Smooth muscle cell of the brain vasculature (primary cell): ENCODE measurements at regions not wholly inside any gene's neighbourhood (a gene's known extent, or its start where the extent isn't known, plus 50 kb on each side); places are given as distances from the start of the nearest gene placed in this dataset.

Experiments used
- DNase-seq: peaks from one replicate; pipeline ENCODE4 v3.0.0-alpha.2; 2012; ENCODE audit warnings: low read depth, low spot score

DNA sequence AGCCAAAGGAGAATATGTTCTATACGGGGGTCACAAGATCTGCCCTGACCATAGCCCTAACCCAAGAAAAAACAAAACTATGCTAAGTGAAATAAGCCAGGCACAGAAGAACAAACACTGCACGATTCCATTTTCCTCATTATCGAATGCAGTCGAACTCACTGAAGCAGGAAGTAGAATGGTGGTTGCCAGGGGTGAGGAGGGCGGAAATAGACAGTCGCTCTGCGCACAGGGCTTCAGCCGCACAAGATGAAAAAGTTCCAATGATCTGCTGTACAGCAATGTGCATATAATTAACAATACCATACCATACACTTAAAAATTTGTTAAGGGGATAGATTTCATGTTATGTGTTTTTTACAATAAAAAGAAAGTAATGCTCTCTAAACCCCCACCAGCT lies 257.7 kb downstream of the TXNL1 start:
- no peak for DNase-seq

GRCh38 chr18:56379256-56379655 lies 259.1 kb downstream of the TXNL1 start:
- DNase-seq = no peak

- DNase-seq = no peak
These were observed 261.2 kb downstream of the TXNL1 start for GRCh38 chr18:56377231-56377630.

- DNase-seq = no peak
These were observed 264.3 kb downstream of the TXNL1 start for GRCh38 chr18:56374007-56374655.

- no peak for DNase-seq
These were observed 264.8 kb downstream of the TXNL1 start for GRCh38 chr18:56373601-56374000.

- DNase-seq = no peak
These were observed 270.3 kb downstream of the TXNL1 start for GRCh38 chr18:56368066-56368465.

DNA sequence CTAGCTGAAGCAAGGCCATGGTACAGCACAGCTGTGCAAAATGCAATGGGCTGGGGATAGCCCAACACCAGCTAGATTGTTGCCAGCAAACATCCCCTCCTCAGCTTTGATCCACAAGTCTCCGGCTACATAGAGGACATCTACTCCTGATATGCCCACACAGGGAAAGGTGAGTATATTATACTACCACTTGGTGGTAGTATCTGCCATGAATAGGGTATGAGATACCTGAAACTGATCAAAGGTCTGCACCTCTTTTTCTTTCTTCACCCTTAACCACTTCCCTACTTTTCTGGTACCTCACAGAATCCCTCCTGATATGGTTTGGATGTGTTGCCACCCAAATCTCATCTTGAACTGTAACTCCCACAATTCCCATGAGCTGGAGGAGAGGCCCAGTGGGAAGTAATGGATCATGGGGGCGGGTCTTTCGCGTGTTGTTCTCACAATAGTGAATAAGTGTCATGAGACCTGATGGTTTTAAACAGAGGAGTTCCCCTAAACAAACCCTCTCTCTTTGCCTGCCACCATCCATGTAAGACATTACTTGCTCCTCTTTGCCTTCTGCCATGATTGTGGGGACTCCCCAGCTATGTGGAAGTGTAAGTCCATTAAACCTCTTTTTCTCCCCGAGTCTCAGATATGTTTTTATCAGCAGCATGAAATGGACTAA lies 279.6 kb downstream of the TXNL1 start:
- DNase-seq = no peak

- DNase-seq = no peak
These were observed 284.6 kb downstream of the TXNL1 start for GRCh38 chr18:56353663-56354260.

DNA sequence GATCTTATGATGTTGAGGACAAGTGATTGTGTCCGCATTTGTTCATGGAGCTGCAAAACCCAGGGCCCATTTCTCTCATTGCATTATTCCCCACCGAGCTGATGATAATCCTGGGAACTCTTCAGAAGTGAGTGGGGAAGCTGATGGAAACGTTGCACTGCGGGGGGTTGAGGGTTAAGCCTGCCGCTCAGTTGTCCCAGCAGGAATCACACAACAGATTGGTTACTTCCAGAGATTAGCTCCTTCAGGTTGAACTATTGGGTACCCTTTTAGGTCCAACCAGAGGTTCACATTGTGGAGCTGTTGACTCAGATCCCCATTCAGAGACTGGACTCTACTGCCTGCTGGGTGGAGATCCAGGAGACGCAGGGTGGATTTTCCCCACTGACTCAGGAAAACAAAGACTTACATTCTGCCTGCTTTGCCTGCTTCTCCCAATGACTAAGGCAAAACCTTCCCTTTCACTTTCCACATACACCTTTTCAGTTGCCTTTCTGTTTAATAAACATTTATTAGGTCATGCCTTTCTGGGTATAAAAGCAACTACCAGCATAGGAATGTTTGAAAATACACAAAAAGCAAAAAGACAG lies 286.4 kb downstream of the TXNL1 start:
- DNase-seq = no peak

DNA sequence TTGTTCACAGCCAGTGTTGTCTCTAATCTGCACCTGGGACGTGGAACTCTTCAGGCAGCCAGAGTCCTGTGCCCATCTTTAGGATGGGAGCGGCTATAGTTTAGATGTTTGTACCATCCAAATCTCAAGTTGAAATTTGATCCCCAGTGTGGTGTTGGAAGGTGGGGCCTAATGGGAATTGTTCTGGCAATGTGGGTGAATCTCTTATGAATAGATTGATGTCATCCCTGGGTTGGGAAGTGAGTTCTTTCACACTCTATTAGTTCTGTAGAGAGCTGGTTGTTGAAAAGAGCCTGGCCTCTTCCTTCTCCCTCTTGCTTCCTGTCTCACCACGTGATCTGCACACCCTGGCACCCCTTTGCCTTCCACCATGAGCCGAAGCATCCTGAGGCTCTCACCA lies 300.9 kb downstream of the TXNL1 start:
- no peak for DNase-seq

DNA sequence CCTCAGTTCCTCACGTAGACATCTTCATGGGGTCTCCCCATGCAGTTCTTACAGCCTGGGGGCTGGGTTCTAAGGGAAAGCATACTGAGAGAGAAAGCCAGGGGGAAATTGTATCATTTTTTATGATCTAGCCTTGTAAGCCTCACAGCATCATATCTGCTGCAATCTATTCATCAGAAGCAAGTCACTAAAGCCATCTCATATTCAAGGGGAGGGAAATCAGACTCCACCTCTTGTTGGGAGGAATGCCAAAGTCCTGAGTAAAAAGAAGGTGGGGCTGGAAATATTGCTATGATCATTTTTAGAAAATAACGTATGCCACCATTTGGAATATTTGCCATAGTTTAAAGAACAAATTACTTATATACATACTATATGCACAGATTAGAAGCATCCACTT lies 304.6 kb downstream of the TXNL1 start:
- DNase-seq = no peak

DNA sequence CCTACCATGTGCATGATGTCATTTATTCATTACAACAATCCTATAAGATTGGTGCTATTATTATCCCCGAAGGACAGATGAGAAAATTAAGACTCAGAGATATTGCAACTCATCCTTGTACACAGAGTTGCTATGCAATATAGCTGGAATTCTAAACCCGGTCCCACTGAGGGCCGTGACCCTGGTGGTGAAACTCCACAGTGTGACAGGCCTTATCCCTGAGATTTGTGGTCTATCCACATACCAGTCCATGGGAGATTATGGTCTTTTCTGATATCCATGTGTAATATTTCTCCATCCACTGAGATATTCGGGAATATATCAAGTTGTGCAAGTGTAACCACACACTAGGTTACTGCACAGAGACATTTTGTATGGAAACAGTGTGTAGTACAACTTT lies 305.2 kb downstream of the TXNL1 start:
- no peak for DNase-seq

DNA sequence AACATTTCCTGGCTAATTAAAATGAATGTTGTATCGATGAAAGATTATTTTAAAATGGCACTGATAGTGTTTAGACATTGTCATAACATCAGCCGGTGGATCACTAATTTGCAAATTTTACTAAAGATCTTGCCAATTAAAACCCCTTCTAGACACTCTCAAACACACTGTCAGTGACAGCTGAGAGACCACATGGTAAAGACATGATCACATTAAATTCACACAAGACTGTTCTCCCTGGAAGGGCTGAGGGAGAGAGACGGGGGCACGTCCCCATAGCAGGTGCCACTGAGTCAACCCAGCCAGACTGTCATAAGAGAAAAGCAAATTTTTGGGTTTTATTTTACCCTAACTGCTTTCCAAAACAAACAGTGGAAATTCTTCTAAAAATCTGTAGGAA lies 306.0 kb downstream of the TXNL1 start:
- DNase-seq = no peak

DNA sequence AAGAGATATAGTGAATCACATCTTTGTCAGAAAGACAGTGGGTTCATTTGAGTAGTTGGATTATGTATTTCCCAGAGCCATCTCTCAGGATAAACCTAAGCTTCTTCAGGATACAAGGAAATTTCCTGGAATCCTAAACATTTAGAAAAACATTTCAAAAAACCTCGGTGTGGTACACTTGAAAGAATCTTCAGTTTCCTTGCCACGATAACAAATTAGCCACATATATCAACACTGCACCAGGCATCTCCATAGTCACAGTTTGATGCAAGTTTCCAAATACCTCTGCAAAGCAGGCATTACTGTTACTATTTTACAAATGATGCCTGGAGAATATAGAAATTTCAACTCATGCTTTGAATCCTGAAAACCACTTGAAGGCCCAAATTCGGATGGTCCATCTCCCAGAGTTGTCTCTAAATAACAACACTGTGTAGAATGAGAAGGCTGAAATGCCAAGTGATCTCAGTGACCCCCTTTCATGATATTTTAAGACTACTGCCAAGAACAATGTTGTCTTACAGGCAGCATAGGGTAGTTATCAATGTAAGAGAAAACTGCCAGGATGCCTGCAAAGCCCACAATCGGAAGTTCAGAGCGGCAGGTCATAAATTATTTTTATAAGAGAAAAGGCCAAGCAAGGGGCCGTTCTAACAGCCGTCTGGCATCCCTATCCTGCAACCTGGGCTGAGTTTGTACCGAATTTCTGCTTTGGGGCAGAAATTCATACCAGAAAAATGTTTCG lies 307.9 kb downstream of the TXNL1 start:
- DNase-seq = no peak

DNA sequence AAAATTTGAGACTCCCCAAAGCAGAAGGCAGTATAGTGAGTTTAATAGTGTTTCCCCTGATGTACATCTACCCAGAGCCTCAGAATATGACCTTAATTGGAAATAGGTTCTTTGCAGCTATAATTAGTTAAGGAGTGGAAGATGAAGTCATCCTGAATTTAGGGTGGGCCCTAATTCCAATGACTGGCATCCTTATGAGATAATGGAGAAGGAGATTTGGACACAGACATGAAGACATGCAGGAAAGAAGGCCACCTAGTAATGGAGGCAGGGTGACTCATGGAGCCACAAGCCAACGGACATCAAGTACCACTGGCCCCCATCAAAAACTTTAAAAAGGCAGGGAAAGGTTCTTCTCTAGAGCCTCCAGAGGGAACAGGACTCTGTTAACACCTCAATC lies 308.9 kb downstream of the TXNL1 start:
- DNase-seq = no peak

- no peak for DNase-seq
These were observed 311.1 kb downstream of the TXNL1 start for GRCh38 chr18:56327191-56327885.

- no peak for DNase-seq
These were observed 311.9 kb downstream of the TXNL1 start for GRCh38 chr18:56326336-56327072.

DNA sequence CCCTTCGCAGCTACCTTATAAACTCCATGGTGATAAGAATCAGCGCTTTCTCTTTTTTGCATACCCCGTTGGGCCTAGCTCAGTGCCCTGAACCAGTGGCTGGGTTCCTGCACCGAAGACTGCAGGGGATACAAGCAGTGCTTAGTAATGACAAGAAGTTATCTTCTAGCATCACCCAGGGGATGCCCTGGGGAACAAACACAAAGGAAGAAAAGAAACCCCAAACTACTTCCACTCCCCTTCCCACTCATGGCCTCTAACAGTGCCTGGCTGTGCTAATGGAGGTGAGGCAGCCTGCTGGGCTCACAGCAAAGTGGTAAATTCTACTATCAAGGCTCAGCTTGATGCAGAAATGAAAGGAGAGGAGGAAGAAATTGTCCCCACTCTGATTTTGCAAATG lies 314.7 kb downstream of the TXNL1 start:
- DNase-seq = no peak

- DNase-seq = no peak
These were observed 316.0 kb downstream of the TXNL1 start for GRCh38 chr18:56322406-56322805.

- DNase-seq = no peak
These were observed 316.9 kb downstream of the TXNL1 start for GRCh38 chr18:56321470-56321869.

DNA sequence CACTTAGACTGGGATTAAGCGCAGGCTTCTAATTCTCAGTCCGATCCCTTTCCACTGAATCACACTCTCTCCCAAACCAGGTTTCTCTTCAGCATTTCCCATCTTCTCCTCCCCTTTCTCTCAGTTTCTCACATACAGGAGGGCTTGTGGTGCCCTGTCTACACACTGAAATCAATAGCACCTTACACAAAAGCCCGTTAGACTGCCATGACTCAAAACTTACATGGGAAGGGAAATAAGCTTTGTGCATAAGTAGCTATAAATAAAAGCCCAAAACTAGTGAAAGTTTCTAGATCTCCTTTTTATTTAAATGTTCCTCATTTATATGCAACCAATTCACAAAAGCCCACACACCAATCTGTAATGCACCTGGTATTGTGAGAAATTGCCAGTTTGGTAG lies 318.4 kb downstream of the TXNL1 start:
- no peak for DNase-seq
